AG04450 (cell line): ENCODE measurements at regions not wholly inside any gene's neighbourhood (a gene's known extent, or its start where the extent isn't known, plus 50 kb on each side); places are given as distances from the start of the nearest gene placed in this dataset.

ENCODE experiments used
- CTCF ChIA-PET: fragments of 300-600, 350-600 bp; formaldehyde crosslinking; extraction: SDS; loops from one replicate; lab custom pipeline; 2022; ENCODE audit warnings: antibody characterized with exemption, inconsistent platforms; lab: Charles Lee
- POLR2A ChIA-PET: fragments of 350-600 bp; formaldehyde crosslinking; extraction: SDS; loops from one replicate; lab custom pipeline; 2021; ENCODE audit warnings: antibody characterized with exemption, inconsistent platforms; lab: Yijun Ruan, JAX
- DNase-seq: peaks from one replicate; pipeline ENCODE4 v3.0.0-alpha.2; 2011; ENCODE audit warnings: low read depth, low spot score
- H3K27ac ChIP-seq: one replicate; pipeline ENCODE4 v1.5.1; 2012; ENCODE audit warnings: low read depth, low read length, control low read depth
- H3K27me3 ChIP-seq: one replicate; pipeline ENCODE4 v1.6.0; 2012; ENCODE audit warnings: low read length; ENCODE audit not compliant: control insufficient read depth, insufficient read depth
- H3K4me3 ChIP-seq: 2 replicates; pipeline ENCODE4 v1.5.1; 2011; ENCODE audit warnings: mild to moderate bottlenecking, low read depth, low read length, control low read depth
- H3K9me3 ChIP-seq: 2 replicates; pipeline ENCODE4 v1.5.1; 2012; ENCODE audit warnings: low read length; ENCODE audit not compliant: control insufficient read depth, insufficient read depth
- TF ChIP-seq, protein P1 (sequence below): IDR thresholded peaks from 2 replicates; pipeline ENCODE4 v1.5.1; 2011; ENCODE audit warnings: low read depth, low read length, control low read depth, inconsistent platforms

DNA sequence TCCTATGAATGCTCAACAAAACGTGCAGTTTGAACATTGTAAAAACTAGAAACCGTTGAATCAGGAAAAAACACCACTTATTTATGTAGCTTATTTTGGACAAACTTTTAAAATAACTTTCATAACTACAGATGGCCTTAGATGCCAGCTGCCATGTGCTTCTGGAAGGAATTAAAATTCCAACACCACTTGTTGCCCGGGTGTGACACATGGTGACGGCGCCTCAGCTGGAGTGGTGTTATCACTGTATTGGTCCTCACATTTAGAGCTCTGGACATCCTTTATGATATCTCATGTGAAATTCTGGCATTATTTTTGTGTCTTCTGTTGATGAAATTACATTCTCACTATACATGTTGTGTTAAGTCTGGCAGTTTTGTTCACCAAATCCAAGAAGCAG is 211.0 kb downstream of the IPO8 start:
- TF ChIP-seq, protein P1, sequence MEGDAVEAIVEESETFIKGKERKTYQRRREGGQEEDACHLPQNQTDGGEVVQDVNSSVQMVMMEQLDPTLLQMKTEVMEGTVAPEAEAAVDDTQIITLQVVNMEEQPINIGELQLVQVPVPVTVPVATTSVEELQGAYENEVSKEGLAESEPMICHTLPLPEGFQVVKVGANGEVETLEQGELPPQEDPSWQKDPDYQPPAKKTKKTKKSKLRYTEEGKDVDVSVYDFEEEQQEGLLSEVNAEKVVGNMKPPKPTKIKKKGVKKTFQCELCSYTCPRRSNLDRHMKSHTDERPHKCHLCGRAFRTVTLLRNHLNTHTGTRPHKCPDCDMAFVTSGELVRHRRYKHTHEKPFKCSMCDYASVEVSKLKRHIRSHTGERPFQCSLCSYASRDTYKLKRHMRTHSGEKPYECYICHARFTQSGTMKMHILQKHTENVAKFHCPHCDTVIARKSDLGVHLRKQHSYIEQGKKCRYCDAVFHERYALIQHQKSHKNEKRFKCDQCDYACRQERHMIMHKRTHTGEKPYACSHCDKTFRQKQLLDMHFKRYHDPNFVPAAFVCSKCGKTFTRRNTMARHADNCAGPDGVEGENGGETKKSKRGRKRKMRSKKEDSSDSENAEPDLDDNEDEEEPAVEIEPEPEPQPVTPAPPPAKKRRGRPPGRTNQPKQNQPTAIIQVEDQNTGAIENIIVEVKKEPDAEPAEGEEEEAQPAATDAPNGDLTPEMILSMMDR = no peak
- ChIA-PET POLR2A (no interaction called here), CTCF (no interaction called here)
- DNase-seq = no peak
- Histone ChIP-seq H3K9me3 (no peaks in the 10 kb centered on the region), H3K27ac (no peak overlapping the region), H3K4me3 (no peak overlapping the region), H3K27me3 (peaks cover 2% of the 10 kb centered on the region)

DNA sequence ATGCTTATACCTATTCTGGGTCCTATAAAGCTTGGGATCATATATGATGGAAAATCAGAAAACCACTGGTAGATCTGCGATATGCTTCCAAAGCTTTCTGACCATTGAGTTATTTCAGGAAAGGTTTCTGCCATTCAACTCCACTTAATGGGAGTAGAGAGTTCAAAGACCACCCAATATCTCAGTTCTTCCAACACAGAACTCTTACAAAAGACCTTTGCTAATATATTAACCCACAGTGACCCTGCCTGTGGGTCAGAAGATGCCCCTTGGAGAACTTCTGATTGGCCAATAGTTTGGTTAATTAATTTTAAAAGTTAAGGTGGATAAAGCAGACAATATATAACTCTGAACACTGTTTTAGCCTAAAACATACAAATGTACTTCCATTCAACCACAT is 213.0 kb downstream of the IPO8 start:
- CTCF ChIA-PET = no interaction called here
- no peak for DNase-seq
- POLR2A ChIA-PET = interaction anchor here (0.6 kb wide), 1 partner anchor 820 kb away, joined by 7 read pairs; no protein-coding TSS in a partner anchor
- Histone ChIP-seq H3K9me3 (no peaks in the 10 kb centered on the region), H3K27ac (no peak overlapping the region), H3K4me3 (no peak overlapping the region), H3K27me3 (peaks cover 2% of the 10 kb centered on the region)
- TF ChIP-seq, protein P1 = no peak

DNA sequence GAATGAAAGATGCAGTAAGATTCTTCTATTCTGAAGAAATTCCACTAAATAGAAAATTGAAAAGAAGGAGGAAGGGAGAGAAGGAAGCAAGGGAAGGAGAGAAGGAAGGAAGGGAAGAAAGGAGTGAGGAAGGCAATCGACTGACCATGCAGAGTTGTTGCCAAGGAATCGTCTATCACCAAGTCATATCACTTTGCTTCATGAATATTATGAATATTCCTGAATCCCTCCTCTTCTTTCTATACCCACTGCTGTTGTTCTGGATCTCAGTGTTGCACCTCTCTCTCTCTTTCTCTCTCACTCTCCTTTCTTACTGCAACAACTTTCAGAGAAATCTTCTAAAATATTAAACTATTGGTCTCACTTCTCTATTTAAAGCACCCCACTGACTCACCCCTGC is 222.4 kb downstream of the IPO8 start:
- ChIA-PET POLR2A (no interaction called here), CTCF (no interaction called here)

DNA sequence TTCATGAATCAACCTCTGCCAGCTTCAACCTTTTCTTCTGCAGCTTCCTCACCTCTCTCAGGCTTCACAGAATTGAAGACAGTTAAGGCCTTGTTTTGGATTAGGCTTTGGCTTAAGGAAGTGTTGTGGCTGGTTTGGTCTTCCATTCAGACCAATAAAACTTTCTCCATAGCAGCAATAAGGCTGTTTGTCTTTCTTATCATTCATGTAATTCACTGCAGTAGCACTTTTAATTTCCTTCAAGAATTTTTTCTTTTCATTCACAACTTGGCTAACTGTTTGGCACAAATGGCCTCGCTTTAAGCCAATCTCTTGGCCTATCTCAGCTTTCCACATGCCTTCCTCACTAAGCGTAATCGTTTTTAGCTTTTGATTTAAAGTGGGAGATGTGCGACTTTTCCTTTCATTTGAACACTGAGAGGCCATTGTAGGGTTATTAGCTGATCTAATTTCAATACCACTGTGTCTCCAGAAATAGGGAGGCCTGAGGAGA is 229.5 kb downstream of the IPO8 start:
- TF ChIP-seq, protein P1 = no peak
- ChIA-PET POLR2A (no interaction called here), CTCF (no interaction called here)
- Histone ChIP-seq H3K27me3 (no peaks in the 10 kb centered on the region), H3K9me3 (no peaks in the 10 kb centered on the region; the same call in 1 of the 2 replicates), H3K4me3 (no peak overlapping the region), H3K27ac (no peak overlapping the region)
- DNase-seq = no peak

More for the DNA sequence above, 222.4 kb downstream of the IPO8 start:
- Histone ChIP-seq H3K27me3 (peaks cover 2% of the 10 kb centered on the region), H3K9me3 (no peaks in the 10 kb centered on the region; the same call in 1 of the 2 replicates), H3K27ac (no peak overlapping the region), H3K4me3 (no peak overlapping the region)
- DNase-seq = no peak
- TF ChIP-seq, protein P1 = no peak

DNA sequence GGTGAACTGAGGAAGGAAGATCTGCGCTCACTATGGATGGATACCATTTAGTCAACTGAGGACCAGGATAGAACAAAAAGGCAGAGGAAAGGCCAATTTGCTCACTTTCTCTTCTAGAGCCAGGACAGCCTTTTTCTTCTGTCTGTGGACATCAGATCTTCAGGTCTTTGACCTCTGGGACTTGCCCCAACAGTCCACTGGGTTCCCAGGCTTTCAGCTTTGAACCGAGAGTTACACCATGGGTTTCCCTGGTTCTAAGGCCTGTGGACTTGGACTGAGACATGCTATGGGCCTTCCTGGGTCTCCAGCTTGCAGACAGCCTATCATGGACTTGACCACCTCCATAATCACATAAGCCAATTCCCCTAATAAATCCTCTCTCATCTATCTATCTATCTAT is 232.0 kb downstream of the IPO8 start:
- TF ChIP-seq, protein P1 = no peak
- POLR2A ChIA-PET = no interaction called here
- no peaks in the 10 kb centered on the region for H3K27me3 ChIP-seq
- CTCF ChIA-PET = no interaction called here
- no peaks in the 10 kb centered on the region for H3K9me3 ChIP-seq
- no peak for DNase-seq
- H3K4me3 ChIP-seq = no peak overlapping the region
- no peak overlapping the region for H3K27ac ChIP-seq
